Epithelial cell of esophagus (primary cell): ENCODE measurements at regions not wholly inside any gene's neighbourhood (a gene's known extent, or its start where the extent isn't known, plus 50 kb on each side); places are given as distances from the start of the nearest gene placed in this dataset.
A peak's percentile ranks its signal among the peaks of the same experiment; 100 is the strongest.

ENCODE experiments used
- DNase-seq: peaks from one replicate; pipeline ENCODE4 v3.0.0; 2010; ENCODE audit warnings: low read depth
- H3K4me3 ChIP-seq: 2 replicates; pipeline ENCODE4 v1.5.1; 2011; ENCODE audit warnings: mild to moderate bottlenecking, low read length, control low read depth
- TF ChIP-seq, protein P1 (sequence below): IDR thresholded peaks from 2 replicates; pipeline ENCODE4 v1.5.1; 2011; ENCODE audit warnings: low read depth, mild to moderate bottlenecking, low read length, control low read depth, inconsistent platforms; ENCODE audit not compliant: insufficient read depth; ENCODE audit errors: missing control alignments

DNA sequence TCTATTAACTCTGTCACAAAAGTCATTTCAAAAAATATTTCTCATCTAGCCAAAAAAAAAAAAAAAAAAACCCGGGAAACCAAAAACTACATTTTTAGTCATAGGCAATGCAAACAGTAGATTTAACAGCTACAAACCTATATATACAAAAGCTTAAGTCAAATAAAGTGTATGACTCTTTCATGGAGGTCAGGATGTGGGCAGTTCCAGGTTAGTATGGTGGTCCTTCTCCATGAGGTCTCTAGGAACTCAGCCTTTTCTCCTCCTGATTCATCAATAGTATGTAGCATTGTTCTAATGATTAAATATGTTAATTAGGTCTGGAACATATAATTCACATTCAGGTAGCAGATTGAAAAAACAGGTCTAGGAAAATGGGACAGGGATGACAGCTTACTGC lies 586.5 kb downstream of the SLC16A7 start:
- no peak overlapping the region for H3K4me3 ChIP-seq
- TF ChIP-seq, protein P1, sequence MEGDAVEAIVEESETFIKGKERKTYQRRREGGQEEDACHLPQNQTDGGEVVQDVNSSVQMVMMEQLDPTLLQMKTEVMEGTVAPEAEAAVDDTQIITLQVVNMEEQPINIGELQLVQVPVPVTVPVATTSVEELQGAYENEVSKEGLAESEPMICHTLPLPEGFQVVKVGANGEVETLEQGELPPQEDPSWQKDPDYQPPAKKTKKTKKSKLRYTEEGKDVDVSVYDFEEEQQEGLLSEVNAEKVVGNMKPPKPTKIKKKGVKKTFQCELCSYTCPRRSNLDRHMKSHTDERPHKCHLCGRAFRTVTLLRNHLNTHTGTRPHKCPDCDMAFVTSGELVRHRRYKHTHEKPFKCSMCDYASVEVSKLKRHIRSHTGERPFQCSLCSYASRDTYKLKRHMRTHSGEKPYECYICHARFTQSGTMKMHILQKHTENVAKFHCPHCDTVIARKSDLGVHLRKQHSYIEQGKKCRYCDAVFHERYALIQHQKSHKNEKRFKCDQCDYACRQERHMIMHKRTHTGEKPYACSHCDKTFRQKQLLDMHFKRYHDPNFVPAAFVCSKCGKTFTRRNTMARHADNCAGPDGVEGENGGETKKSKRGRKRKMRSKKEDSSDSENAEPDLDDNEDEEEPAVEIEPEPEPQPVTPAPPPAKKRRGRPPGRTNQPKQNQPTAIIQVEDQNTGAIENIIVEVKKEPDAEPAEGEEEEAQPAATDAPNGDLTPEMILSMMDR = no peak
- no peak for DNase-seq

DNA sequence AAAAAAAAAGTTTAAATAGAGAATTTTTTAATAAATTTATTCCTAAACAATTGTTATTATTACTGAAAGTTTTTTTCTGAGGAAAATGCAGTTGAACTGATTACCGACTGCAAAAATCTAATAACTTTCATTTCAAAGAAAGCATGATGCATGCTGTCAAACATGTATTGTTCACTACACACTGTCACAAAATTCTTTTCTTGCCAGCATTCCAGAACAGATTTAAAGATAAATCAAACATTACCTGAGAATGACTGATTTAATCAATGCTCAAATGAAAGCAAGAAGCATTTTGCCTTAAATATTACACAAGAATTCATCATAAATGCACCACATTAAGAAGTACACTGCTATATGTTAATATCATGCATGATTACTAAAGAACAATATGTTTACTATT lies 588.3 kb downstream of the SLC16A7 start:
- TF ChIP-seq, protein P1 = no peak
- H3K4me3 ChIP-seq = no peak overlapping the region
- no peak for DNase-seq

- no peak for DNase-seq
- TF ChIP-seq, protein P1 = no peak
- H3K4me3 ChIP-seq = no peak overlapping the region
Measured at GRCh38 chr12:60185060-60185459, 589.2 kb downstream of the SLC16A7 start.

GRCh38 chr12:60191271-60191670 lies 595.4 kb downstream of the SLC16A7 start:
- H3K4me3 ChIP-seq = no peak overlapping the region
- DNase-seq = no peak
- TF ChIP-seq, protein P1 = no peak

- TF ChIP-seq, protein P1 = no peak
- peak; percentile 18 for DNase-seq
Measured at GRCh38 chr12:60191676-60192359, 596.0 kb downstream of the SLC16A7 start.

GRCh38 chr12:60194678-60195077 lies 598.8 kb downstream of the SLC16A7 start:
- TF ChIP-seq, protein P1 = no peak
- H3K4me3 ChIP-seq = no peak overlapping the region
- peak; percentile 68 for DNase-seq

More at GRCh38 chr12:60191676-60192359, 596.0 kb downstream of the SLC16A7 start:
- H3K4me3 ChIP-seq = no peak overlapping the region

DNA sequence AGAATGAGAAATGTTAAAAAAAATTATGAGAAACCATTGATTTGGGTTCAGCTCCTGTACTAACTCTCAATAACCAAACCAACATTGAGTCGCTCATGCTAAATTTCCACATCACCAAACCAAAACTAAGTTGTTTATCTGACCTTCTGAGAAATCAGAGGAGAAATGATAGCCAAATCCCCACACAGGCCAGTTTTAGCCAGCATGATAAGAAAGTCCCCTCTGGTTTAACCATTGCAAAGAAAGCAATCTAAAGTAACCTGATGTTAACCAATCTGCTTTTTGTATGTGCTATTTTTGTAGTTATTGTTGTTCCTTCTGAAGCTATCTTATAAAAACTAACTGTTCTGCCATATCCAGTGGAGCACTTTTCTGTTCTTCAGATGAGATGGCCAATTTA lies 599.7 kb downstream of the SLC16A7 start:
- TF ChIP-seq, protein P1 = no peak
- no peak overlapping the region for H3K4me3 ChIP-seq
- no peak for DNase-seq
